H1 (cell line): ENCODE measurements at regions not wholly inside any gene's neighbourhood (a gene's known extent, or its start where the extent isn't known, plus 50 kb on each side); places are given as distances from the start of the nearest gene placed in this dataset.

Experiments
- CTCF ChIA-PET: fragments of 300-600 bp; sonication (Branson Sonifier 250); formaldehyde crosslinking; loops from one replicate; lab custom pipeline; 2021; ENCODE audit not compliant: partially characterized antibody; lab: Charles Lee
- POLR2A ChIA-PET: fragments of 300-600 bp; sonication (Branson Sonifier 250); formaldehyde crosslinking; loops from one replicate; lab custom pipeline; 2021; ENCODE audit warnings: inconsistent platforms; ENCODE audit not compliant: partially characterized antibody; lab: Charles Lee
- DNase-seq, 2 experiments: peaks; one replicate each; pipeline versions ENCODE4 v3.0.0 to v3.0.0-alpha.2; 2010 to 2022; ENCODE audit warnings: low spot score in 2 of 2, low read depth in 1 of 2, mixed read lengths in 1 of 2
- FAIRE-seq: peaks from 2 replicates; lab custom pipeline; 2011; peaks lifted over from hg19 to GRCh38; lab: Jason Lieb, UNC
- H2AFZ ChIP-seq: 2 replicates; pipeline ENCODE4 v1.8.1; 2012; ENCODE audit warnings: low read length, inconsistent platforms
- H2AK5ac ChIP-seq: 2 replicates; pipeline ENCODE4 v1.6.1; 2013; ENCODE audit warnings: low read depth, low read length
- H2BK120ac ChIP-seq: replicated peaks from 2 replicates; pipeline ENCODE3; 2013; ENCODE audit warnings: low read depth, low read length, inconsistent platforms
- H2BK12ac ChIP-seq: 2 replicates; pipeline ENCODE4 v1.6.1; 2013; ENCODE audit warnings: low read depth, low read length
- H2BK15ac ChIP-seq: 2 replicates; pipeline ENCODE4 v1.6.1; 2013; ENCODE audit warnings: low read length
- H2BK20ac ChIP-seq: 2 replicates; pipeline ENCODE4 v1.6.1; 2013; ENCODE audit warnings: low read length
- H2BK5ac ChIP-seq: 2 replicates; pipeline ENCODE4 v1.6.1; 2013; ENCODE audit warnings: low read depth, low read length
- H3K14ac ChIP-seq: 2 replicates; pipeline ENCODE4 v1.6.1; 2013; ENCODE audit warnings: inconsistent platforms; ENCODE audit not compliant: insufficient read length
- H3K18ac ChIP-seq: 2 replicates; pipeline ENCODE4 v1.6.1; 2013; ENCODE audit warnings: low read length; ENCODE audit errors: extremely low read depth
- H3K23ac ChIP-seq: 2 replicates; pipeline ENCODE4 v1.6.1; 2013; ENCODE audit warnings: inconsistent platforms; ENCODE audit not compliant: insufficient read length
- H3K23me2 ChIP-seq: 2 replicates; pipeline ENCODE4 v1.6.1; 2013; ENCODE audit warnings: low read depth, low read length
- H3K27ac ChIP-seq: 2 replicates; pipeline ENCODE4 v1.6.1; 2011; ENCODE audit warnings: low read depth, low read length, inconsistent platforms
- H3K27me3 ChIP-seq, 4 experiments: replicated peaks in 1 of 4; 1 replicate in 1 of 4; 2 replicates in 3 of 4; pipeline versions ENCODE4 v1.6.1 to v1.8.1; 2011 to 2013; ENCODE audit warnings: low read length in 3 of 4, mild to moderate bottlenecking in 3 of 4, inconsistent platforms in 2 of 4, mixed read lengths in 2 of 4, moderate library complexity in 1 of 4; ENCODE audit not compliant: control insufficient read depth in 3 of 4, insufficient read depth in 3 of 4; ENCODE audit errors: extremely low read depth in 1 of 4
- H3K36me3 ChIP-seq, 4 experiments: 2 replicates each; pipeline versions ENCODE4 v1.6.1 to v1.8.1; 2011 to 2013; ENCODE audit warnings: mild to moderate bottlenecking in 4 of 4, low read length in 3 of 4, moderate library complexity in 2 of 4, control low read depth in 1 of 4, inconsistent platforms in 1 of 4; ENCODE audit not compliant: insufficient read depth in 4 of 4, control insufficient read depth in 2 of 4
- H3K4ac ChIP-seq: replicated peaks from 2 replicates; pipeline ENCODE3; 2013; ENCODE audit warnings: low read length, low read depth, mixed read lengths, inconsistent platforms; ENCODE audit not compliant: insufficient read length
- H3K4me1 ChIP-seq, 4 experiments: replicated peaks in 1 of 4; 1 replicate in 1 of 4; 2 replicates in 3 of 4; pipeline versions ENCODE4 v1.6.1 to v1.8.1; 2011 to 2013; ENCODE audit warnings: low read length in 3 of 4, inconsistent platforms in 2 of 4, mixed read lengths in 1 of 4; ENCODE audit not compliant: insufficient read depth in 4 of 4, control insufficient read depth in 3 of 4
- H3K4me2 ChIP-seq, 2 experiments: 2 replicates each; pipeline versions ENCODE4 v1.6.1 to v1.8.1; 2011 to 2013; ENCODE audit warnings: low read depth in 2 of 2, low read length in 2 of 2, control low read depth in 1 of 2, inconsistent platforms in 1 of 2, mild to moderate bottlenecking in 1 of 2; ENCODE audit not compliant: insufficient read depth in 1 of 2
- H3K4me3 ChIP-seq, 4 experiments: fragments of 200-600, 300-600 bp in 1 of 4; sonication (generic), shearing (Covaris generic), sonication (Bioruptor Twin) in 1 of 4; 2 replicates each; pipeline versions ENCODE4 v1.5.1 to v1.8.1; 2011 to 2016; ENCODE audit warnings: low read length in 4 of 4, low read depth in 3 of 4, control low read depth in 2 of 4, inconsistent platforms in 2 of 4, mild to moderate bottlenecking in 2 of 4, mixed read lengths in 1 of 4, moderate library complexity in 1 of 4; ENCODE audit not compliant: insufficient read depth in 2 of 4; ENCODE audit errors: extremely low read depth in 1 of 4
- H3K56ac ChIP-seq: replicated peaks from 2 replicates; pipeline ENCODE3; 2013; ENCODE audit warnings: low read depth, mild to moderate bottlenecking, mixed read lengths, low read length, inconsistent platforms; ENCODE audit not compliant: insufficient read length
- H3K79me1 ChIP-seq: 2 replicates; pipeline ENCODE4 v1.6.1; 2013; ENCODE audit warnings: low read depth, low read length, control low read depth
- H3K79me2 ChIP-seq, 2 experiments: 2 replicates each; pipeline versions ENCODE4 v1.6.1 to v1.8.1; 2012 to 2013; ENCODE audit warnings: low read length in 2 of 2, mild to moderate bottlenecking in 2 of 2, inconsistent platforms in 1 of 2; ENCODE audit not compliant: insufficient read depth in 2 of 2, control insufficient read depth in 1 of 2
- H3K9ac ChIP-seq, 4 experiments: replicated peaks in 1 of 4; 1 replicate in 1 of 4; 2 replicates in 3 of 4; pipeline versions ENCODE4 v1.6.1 to v1.8.1; 2011 to 2013; ENCODE audit warnings: low read depth in 3 of 4, low read length in 3 of 4, control low read depth in 2 of 4, mild to moderate bottlenecking in 2 of 4, moderate library complexity in 2 of 4, inconsistent platforms in 1 of 4; ENCODE audit errors: extremely low read depth in 1 of 4
- H3K9me3 ChIP-seq, 2 experiments: 2 replicates each; pipeline versions ENCODE4 v1.6.1 to v1.8.1; 2012 to 2013; ENCODE audit warnings: mild to moderate bottlenecking in 2 of 2, moderate library complexity in 2 of 2, control low read depth in 1 of 2, inconsistent platforms in 1 of 2, low read depth in 1 of 2, low read length in 1 of 2, mixed read lengths in 1 of 2; ENCODE audit not compliant: insufficient read depth in 2 of 2
- H4K20me1 ChIP-seq, 2 experiments: replicated peaks in 1 of 2; 2 replicates each; pipeline versions ENCODE3 to v1.8.1; 2011 to 2013; ENCODE audit warnings: inconsistent platforms in 2 of 2, low read length in 2 of 2, mild to moderate bottlenecking in 1 of 2; ENCODE audit not compliant: insufficient read depth in 2 of 2, control insufficient read depth in 1 of 2
- H4K5ac ChIP-seq: 2 replicates; pipeline ENCODE4 v1.6.1; 2013; ENCODE audit warnings: low read length, low read depth, mixed read lengths, inconsistent platforms; ENCODE audit not compliant: insufficient read length
- H4K8ac ChIP-seq: 2 replicates; pipeline ENCODE4 v1.8.0; 2013; ENCODE audit warnings: mild to moderate bottlenecking, moderate library complexity, low read length, inconsistent platforms; ENCODE audit not compliant: insufficient read depth; ENCODE audit errors: extremely low read depth
- H4K91ac ChIP-seq: replicated peaks from 2 replicates; pipeline ENCODE3; 2013; ENCODE audit warnings: low read length, mixed read lengths, inconsistent platforms; ENCODE audit not compliant: insufficient read length
- ASH2L ChIP-seq: fragments of 200-600, 300-600 bp; sonication (generic); IDR thresholded peaks from one replicate; pipeline ENCODE4 v1.7.1; 2017; ENCODE audit warnings: low read length
- BRCA1 ChIP-seq: IDR thresholded peaks from 2 replicates; pipeline ENCODE4 v1.6.1; 2012; ENCODE audit warnings: low read depth, low read length, improper control_type of control experiment
- JUN ChIP-seq: IDR thresholded peaks from 2 replicates; pipeline ENCODE4 v1.6.1; 2011; ENCODE audit warnings: low read depth, mild to moderate bottlenecking, improper control_type of control experiment, low read length
- KDM1A ChIP-seq: fragments of 200-600, 300-600 bp; sonication (generic); IDR thresholded peaks from 2 replicates; pipeline ENCODE4 v1.7.1; 2016; ENCODE audit warnings: mild to moderate bottlenecking, low read length, borderline replicate concordance
- KDM5A ChIP-seq: fragments of 200-600 bp; IDR thresholded peaks from 2 replicates; pipeline ENCODE4 v1.7.1; 2012; ENCODE audit warnings: mild to moderate bottlenecking, low read length, inconsistent platforms, mixed read lengths
- NRF1 ChIP-seq: IDR thresholded peaks from 2 replicates; pipeline ENCODE4 v1.6.1; 2011; ENCODE audit warnings: mild to moderate bottlenecking, low read depth, low read length, improper control_type of control experiment
- RFX5 ChIP-seq: IDR thresholded peaks from 2 replicates; pipeline ENCODE4 v1.6.1; 2011; ENCODE audit warnings: low read depth, low read length, improper control_type of control experiment, borderline replicate concordance
- RXRA ChIP-seq: IDR thresholded peaks from 2 replicates; pipeline ENCODE4 v1.6.1; 2011; ENCODE audit warnings: low read depth, mild to moderate bottlenecking, low read length, moderate library complexity; ENCODE audit not compliant: insufficient read depth
- SAP30 ChIP-seq: fragments of 300-600 bp; sonication (generic); IDR thresholded peaks from 2 replicates; pipeline ENCODE4 v1.7.1; 2012; ENCODE audit warnings: low read length, moderate library complexity, mild to moderate bottlenecking, inconsistent platforms; ENCODE audit not compliant: insufficient read depth, insufficient replicate concordance
- SP2 ChIP-seq: IDR thresholded peaks from 2 replicates; pipeline ENCODE4 v1.6.1; 2012; ENCODE audit warnings: mild to moderate bottlenecking, low read length, inconsistent platforms
- WGBS, 2 experiments: shearing (Covaris generic) in 1 of 2; methylation state at CpG; one replicate each; pipeline versions ENCODE4 v1.1.6 to v1.1.7; 2013 to 2015; ENCODE audit warnings: low lambda C conversion rate in 2 of 2, mixed read lengths in 2 of 2, inconsistent platforms in 1 of 2, low coverage in 1 of 2, missing lambda C conversion rate in 1 of 2; ENCODE audit not compliant: insufficient replicate concordance in 2 of 2, insufficient coverage in 1 of 2, insufficient read length in 1 of 2; ENCODE audit errors: extremely low coverage in 1 of 2, missing lambda C conversion rate in 1 of 2; 5-methylcytosine and 5-hydroxymethylcytosine counted together
- TF ChIP-seq, protein P1 (sequence below), 3 experiments: IDR thresholded peaks; 1 replicate in 2 of 3; 2 replicates in 1 of 3; pipeline versions ENCODE4 v1.5.1 to v1.6.1; 2011; ENCODE audit warnings: low read length in 3 of 3, mild to moderate bottlenecking in 3 of 3, inconsistent platforms in 2 of 3, low read depth in 1 of 3, moderate library complexity in 1 of 3; ENCODE audit not compliant: insufficient read depth in 1 of 3; ENCODE audit errors: control extremely low read depth in 1 of 3

DNA sequence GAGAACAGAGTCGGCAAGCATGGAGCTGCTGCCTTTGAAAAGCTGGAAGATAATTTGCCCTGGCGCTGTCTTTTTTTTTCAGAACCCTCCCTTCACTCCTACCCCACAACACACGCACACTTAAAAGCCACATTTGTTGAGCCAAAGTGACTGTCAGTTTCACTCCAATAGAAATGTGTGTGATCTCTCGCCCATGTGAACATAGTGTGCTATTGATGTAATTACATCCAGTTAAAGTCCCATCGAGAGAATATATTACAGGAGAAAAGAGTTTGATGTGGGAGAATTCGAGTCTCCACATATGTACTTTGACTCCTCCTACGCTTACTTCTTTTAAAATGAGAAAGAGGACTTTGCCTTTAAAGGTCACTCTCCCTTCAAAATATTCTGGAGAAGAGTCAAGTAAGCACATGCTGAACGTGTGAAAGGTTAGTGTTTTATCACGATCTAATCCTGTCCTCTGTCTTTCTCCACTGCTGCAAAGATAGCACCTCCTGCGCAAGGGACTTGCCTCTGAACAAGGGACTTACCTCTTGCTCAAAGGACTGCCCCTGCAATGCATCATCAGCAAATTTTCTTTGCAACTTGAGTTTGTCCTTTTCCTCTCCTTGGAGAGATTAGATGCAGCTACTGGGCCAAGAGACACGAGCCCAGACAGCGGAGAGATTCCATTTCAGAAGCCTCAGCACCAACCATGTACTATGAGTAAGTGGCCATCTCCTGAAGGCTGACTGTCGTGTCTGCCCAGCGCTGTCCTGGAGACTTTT lies 613.9 kb downstream of the PTPRU start:
- Histone ChIP-seq H3K4me3 (no peak overlapping the region), H3K4me2 (no peak overlapping the region), H3K4me1 (no peaks in the 10 kb centered on the region), H4K8ac (no peak overlapping the region), H3K14ac (no peak overlapping the region), H3K9me3 (no peaks in the 10 kb centered on the region), H4K5ac (no peak overlapping the region), H2BK20ac (no peak overlapping the region), H3K27me3 (no peaks in the 10 kb centered on the region), H3K79me2 (no peaks in the 10 kb centered on the region), H4K91ac (no peak overlapping the region), H2AFZ (no peak overlapping the region), H3K79me1 (no peaks in the 10 kb centered on the region), H3K27ac (no peak overlapping the region), H3K18ac (no peak overlapping the region), H3K23ac (no peak overlapping the region), H2BK5ac (no peak overlapping the region), H2BK12ac (no peak overlapping the region), H3K23me2 (no peaks in the 10 kb centered on the region), H4K20me1 (no peaks in the 10 kb centered on the region), H3K36me3 (no peaks in the 10 kb centered on the region), H2BK120ac (no peak overlapping the region), H3K56ac (no peak overlapping the region), H3K4ac (no peak overlapping the region), H2BK15ac (no peak overlapping the region), H3K9ac (no peak overlapping the region), H2AK5ac (no peak overlapping the region)
- 90% methylated on average over 14 of the region's 14 CpGs; no CpG with 5 or more reads in 1 of the 2 experiments for WGBS, 2 experiments
- FAIRE-seq (no peak), DNase-seq (no peak)
- ChIA-PET CTCF (interaction anchor here (0.7 to 3.6 kb wide), 29 partner anchors 10 to 616 kb away, joined by 3 to 19 read pairs (median 4); no protein-coding TSS in a partner anchor), POLR2A (interaction anchor here (0.6 kb wide), 1 partner anchor 1334 kb away, joined by 3 read pairs; no protein-coding TSS in a partner anchor)
- TF ChIP-seq KDM1A (no peak), ASH2L (no peak), KDM5A (no peak), NRF1 (no peak), SP2 (no peak), SAP30 (no peak), BRCA1 (no peak), RXRA (no peak), JUN (no peak), RFX5 (no peak)
- TF ChIP-seq, protein P1, sequence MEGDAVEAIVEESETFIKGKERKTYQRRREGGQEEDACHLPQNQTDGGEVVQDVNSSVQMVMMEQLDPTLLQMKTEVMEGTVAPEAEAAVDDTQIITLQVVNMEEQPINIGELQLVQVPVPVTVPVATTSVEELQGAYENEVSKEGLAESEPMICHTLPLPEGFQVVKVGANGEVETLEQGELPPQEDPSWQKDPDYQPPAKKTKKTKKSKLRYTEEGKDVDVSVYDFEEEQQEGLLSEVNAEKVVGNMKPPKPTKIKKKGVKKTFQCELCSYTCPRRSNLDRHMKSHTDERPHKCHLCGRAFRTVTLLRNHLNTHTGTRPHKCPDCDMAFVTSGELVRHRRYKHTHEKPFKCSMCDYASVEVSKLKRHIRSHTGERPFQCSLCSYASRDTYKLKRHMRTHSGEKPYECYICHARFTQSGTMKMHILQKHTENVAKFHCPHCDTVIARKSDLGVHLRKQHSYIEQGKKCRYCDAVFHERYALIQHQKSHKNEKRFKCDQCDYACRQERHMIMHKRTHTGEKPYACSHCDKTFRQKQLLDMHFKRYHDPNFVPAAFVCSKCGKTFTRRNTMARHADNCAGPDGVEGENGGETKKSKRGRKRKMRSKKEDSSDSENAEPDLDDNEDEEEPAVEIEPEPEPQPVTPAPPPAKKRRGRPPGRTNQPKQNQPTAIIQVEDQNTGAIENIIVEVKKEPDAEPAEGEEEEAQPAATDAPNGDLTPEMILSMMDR (IDR thresholded peaks at IDR 0.05; ENCODE audit: control extremely low read depth in 1 of 3, insufficient read depth in 1 of 3, low read depth in 1 of 3, low read length in 3 of 3): no peak
